Smooth muscle cell (in vitro differentiated cells): ENCODE measurements at regions not wholly inside any gene's neighbourhood (a gene's known extent, or its start where the extent isn't known, plus 50 kb on each side); places are given as distances from the start of the nearest gene placed in this dataset.

Experiments used
- DNase-seq: peaks from one replicate; lab custom pipeline; 2025; ENCODE audit not compliant: unreplicated experiment; lab: John Stamatoyannopoulos, UW
- H2AFZ ChIP-seq: fragments of 200-600 bp; sonication (generic); 2 replicates; pipeline ENCODE4 v1.6.0; 2016; ENCODE audit warnings: antibody characterized with exemption, low read depth, mild to moderate bottlenecking
- H3F3A ChIP-seq: fragments of 200-600 bp; sonication (generic); 2 replicates; pipeline ENCODE4 v1.6.0; 2017; ENCODE audit warnings: antibody characterized with exemption, low read depth
- H3K27ac ChIP-seq: fragments of 200-600 bp; sonication (generic); 2 replicates; pipeline ENCODE4 v1.5.1; 2016; ENCODE audit warnings: low read depth, mild to moderate bottlenecking
- H3K27me3 ChIP-seq: fragments of 200-600 bp; sonication (generic); 2 replicates; pipeline ENCODE4 v1.6.1; 2016; ENCODE audit warnings: low read depth, mild to moderate bottlenecking
- H3K36me3 ChIP-seq: fragments of 200-600 bp; sonication (generic); 2 replicates; pipeline ENCODE4 v1.5.1; 2016; ENCODE audit warnings: low read depth
- H3K4me1 ChIP-seq: fragments of 200-600 bp; sonication (generic); 2 replicates; pipeline ENCODE4 v1.5.1; 2016; ENCODE audit warnings: low read depth
- H3K4me2 ChIP-seq: fragments of 200-600 bp; sonication (generic); 2 replicates; pipeline ENCODE4 v1.6.0; 2016; ENCODE audit warnings: mild to moderate bottlenecking
- H3K4me3 ChIP-seq: fragments of 200-600 bp; sonication (generic); 2 replicates; pipeline ENCODE4 v1.5.1; 2016; ENCODE audit warnings: mild to moderate bottlenecking
- H3K79me2 ChIP-seq: fragments of 200-600 bp; sonication (generic); 2 replicates; pipeline ENCODE4 v1.6.0; 2016; ENCODE audit warnings: low read depth, mild to moderate bottlenecking
- H3K9ac ChIP-seq: fragments of 200-600 bp; sonication (generic); 2 replicates; pipeline ENCODE4 v1.6.0; 2016; ENCODE audit warnings: low read depth
- H3K9me3 ChIP-seq: fragments of 200-600 bp; sonication (generic); replicated peaks from 2 replicates; pipeline ENCODE4 v1.5.1; 2016; ENCODE audit warnings: low read depth
- H4K20me1 ChIP-seq: fragments of 200-600 bp; sonication (generic); 2 replicates; pipeline ENCODE4 v1.6.0; 2016; ENCODE audit warnings: low read depth
- WGBS: methylation state at CpG from one replicate; pipeline ENCODE4 v1.1.7; 2016; ENCODE audit warnings: low lambda C conversion rate; 5-methylcytosine and 5-hydroxymethylcytosine counted together
- TF ChIP-seq, protein P1 (sequence below): fragments of 200-600 bp; sonication (generic); IDR thresholded peaks from 2 replicates; pipeline ENCODE4 v1.5.1; 2017; ENCODE audit warnings: borderline replicate concordance, mild to moderate bottlenecking, antibody characterized with exemption; ENCODE audit not compliant: insufficient read depth, poor library complexity, severe bottlenecking

DNA sequence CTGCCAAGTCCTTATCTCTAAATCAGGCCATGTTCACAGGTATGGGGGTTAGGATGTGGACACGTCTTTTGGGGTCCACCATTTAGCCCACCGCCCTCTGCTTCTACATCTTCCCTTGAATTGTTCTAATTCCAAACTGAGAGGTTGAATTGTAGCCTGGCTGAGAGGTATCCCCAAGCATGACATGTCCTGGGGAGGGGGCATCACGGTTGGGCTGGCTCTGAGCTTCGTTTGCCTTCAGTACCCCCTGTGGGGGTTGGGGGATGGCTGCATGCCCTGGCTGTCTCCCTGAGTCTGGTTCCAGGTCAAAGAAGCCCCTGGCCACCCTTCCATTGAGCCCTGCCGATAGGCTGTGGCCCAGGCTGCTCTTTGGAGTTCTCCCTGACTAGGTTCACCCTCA lies 204.6 kb downstream of the GLRX3 start:
- Histone ChIP-seq H3K27me3 (peaks cover 8% of the 10 kb centered on the region), H3K9me3 (no peaks in the 10 kb centered on the region), H3K4me1 (no peaks in the 10 kb centered on the region), H3K4me2 (no peak overlapping the region), H4K20me1 (no peaks in the 10 kb centered on the region), H3F3A (no peaks in the 10 kb centered on the region), H3K27ac (no peak overlapping the region), H3K4me3 (no peak overlapping the region), H3K9ac (no peak overlapping the region), H3K79me2 (no peaks in the 10 kb centered on the region), H2AFZ (no peak overlapping the region), H3K36me3 (no peaks in the 10 kb centered on the region)
- 56% methylated on average over 5 of the region's 5 CpGs for WGBS
- DNase-seq: no peak
- TF ChIP-seq, protein P1, sequence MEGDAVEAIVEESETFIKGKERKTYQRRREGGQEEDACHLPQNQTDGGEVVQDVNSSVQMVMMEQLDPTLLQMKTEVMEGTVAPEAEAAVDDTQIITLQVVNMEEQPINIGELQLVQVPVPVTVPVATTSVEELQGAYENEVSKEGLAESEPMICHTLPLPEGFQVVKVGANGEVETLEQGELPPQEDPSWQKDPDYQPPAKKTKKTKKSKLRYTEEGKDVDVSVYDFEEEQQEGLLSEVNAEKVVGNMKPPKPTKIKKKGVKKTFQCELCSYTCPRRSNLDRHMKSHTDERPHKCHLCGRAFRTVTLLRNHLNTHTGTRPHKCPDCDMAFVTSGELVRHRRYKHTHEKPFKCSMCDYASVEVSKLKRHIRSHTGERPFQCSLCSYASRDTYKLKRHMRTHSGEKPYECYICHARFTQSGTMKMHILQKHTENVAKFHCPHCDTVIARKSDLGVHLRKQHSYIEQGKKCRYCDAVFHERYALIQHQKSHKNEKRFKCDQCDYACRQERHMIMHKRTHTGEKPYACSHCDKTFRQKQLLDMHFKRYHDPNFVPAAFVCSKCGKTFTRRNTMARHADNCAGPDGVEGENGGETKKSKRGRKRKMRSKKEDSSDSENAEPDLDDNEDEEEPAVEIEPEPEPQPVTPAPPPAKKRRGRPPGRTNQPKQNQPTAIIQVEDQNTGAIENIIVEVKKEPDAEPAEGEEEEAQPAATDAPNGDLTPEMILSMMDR: no peak

DNA sequence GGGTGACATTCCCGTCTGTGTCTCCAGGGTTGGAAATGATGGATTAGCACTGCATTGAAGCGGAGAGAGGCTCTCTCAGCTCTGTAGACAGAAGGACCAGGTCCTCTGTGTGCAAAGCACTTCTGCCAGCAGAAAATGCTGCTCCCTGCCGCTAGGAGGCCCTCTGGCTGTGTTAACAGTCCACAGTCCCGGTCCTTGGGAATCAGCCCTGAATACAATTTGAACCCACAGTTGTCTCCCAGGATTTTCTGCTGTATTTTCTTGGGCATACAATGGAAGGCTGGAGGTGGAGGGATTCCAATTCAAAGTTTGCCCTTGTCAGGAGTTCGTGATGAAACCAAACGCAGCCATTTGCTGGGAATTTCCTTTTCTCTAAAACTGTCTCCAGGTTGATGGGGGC lies 205.2 kb downstream of the GLRX3 start:
- no peak overlapping the region for H3K27ac ChIP-seq
- WGBS: 28% methylated on average over 6 of the region's 6 CpGs
- no peaks in the 10 kb centered on the region for H3K9me3 ChIP-seq
- TF ChIP-seq, protein P1: peak; percentile 47
- DNase-seq: no peak
- H3K4me1 ChIP-seq: no peaks in the 10 kb centered on the region
- no peak overlapping the region for H3K4me3 ChIP-seq
- H3K4me2 ChIP-seq: no peak overlapping the region
- H3F3A ChIP-seq: no peaks in the 10 kb centered on the region
- H3K9ac ChIP-seq: no peak overlapping the region
- H3K27me3 ChIP-seq: peaks cover 8% of the 10 kb centered on the region
- H3K36me3 ChIP-seq: no peaks in the 10 kb centered on the region
- H4K20me1 ChIP-seq: no peaks in the 10 kb centered on the region
- H2AFZ ChIP-seq: no peak overlapping the region
- H3K79me2 ChIP-seq: no peaks in the 10 kb centered on the region

DNA sequence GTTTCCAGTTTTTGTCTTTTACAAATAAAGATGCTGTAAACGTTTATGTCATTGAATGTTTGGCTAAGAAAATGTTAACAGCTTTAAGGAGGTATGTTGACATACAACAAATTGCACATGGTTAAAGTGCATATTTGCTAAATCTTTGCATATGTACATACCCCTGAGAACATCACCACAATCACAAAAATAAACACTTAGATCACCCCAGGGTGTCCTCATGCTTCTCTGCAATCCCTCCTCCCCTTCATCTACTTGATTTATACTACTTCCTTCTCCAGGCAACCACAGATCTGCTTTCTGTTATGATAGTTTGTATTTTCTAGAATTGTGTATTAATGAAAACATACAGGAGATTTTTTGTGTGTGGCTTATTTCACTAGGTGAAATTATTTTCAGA lies 209.5 kb downstream of the GLRX3 start:
- no peaks in the 10 kb centered on the region for H4K20me1 ChIP-seq
- no peaks in the 10 kb centered on the region for H3K4me1 ChIP-seq
- no peaks in the 10 kb centered on the region for H3K79me2 ChIP-seq
- DNase-seq: no peak
- peaks cover 8% of the 10 kb centered on the region for H3K27me3 ChIP-seq
- H3K27ac ChIP-seq: no peak overlapping the region
- TF ChIP-seq, protein P1: no peak
- H3K4me3 ChIP-seq: no peak overlapping the region
- H3F3A ChIP-seq: no peaks in the 10 kb centered on the region
- no peak overlapping the region for H2AFZ ChIP-seq
- H3K4me2 ChIP-seq: no peak overlapping the region
- H3K36me3 ChIP-seq: no peaks in the 10 kb centered on the region
- H3K9me3 ChIP-seq: no peaks in the 10 kb centered on the region
- WGBS: 45% methylated on average over 1 of the region's 1 CpG
- H3K9ac ChIP-seq: no peak overlapping the region

DNA sequence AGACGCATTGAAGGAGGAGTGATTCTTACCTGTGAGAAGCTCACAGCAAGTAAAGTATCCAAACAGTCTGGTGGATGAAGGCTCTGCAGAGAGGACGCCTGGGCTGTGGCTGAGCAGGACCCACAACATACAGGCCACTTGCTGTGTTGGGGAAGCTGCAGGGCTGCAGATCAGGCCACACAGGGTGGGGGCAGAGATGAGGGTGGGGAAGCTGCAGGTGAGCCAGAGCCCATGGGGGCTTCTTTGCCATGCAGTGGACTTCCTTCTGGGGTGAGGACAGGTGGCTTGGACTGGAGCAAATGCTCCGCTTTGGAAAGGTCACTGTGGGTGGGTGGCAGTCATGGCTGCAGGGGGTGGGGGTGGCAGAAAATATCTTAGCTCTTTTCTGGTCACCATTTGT lies 214.8 kb downstream of the GLRX3 start:
- TF ChIP-seq, protein P1: no peak
- H3F3A ChIP-seq: no peaks in the 10 kb centered on the region
- H3K4me2 ChIP-seq: no peak overlapping the region
- no peaks in the 10 kb centered on the region for H3K36me3 ChIP-seq
- WGBS: 87% methylated on average over 3 of the region's 3 CpGs
- H3K9ac ChIP-seq: no peak overlapping the region
- no peak overlapping the region for H2AFZ ChIP-seq
- no peak overlapping the region for H3K27ac ChIP-seq
- no peaks in the 10 kb centered on the region for H3K9me3 ChIP-seq
- no peak for DNase-seq
- no peaks in the 10 kb centered on the region for H3K4me1 ChIP-seq
- H3K4me3 ChIP-seq: no peak overlapping the region
- no peaks in the 10 kb centered on the region for H3K79me2 ChIP-seq
- H3K27me3 ChIP-seq: no peaks in the 10 kb centered on the region
- H4K20me1 ChIP-seq: no peaks in the 10 kb centered on the region
